CD4-positive, alpha-beta T cell (primary cell): ENCODE measurements at regions not wholly inside any gene's neighbourhood (a gene's known extent, or its start where the extent isn't known, plus 50 kb on each side); places are given as distances from the start of the nearest gene placed in this dataset.

Experiments used
- ATAC-seq: fragments of 200-7000 bp; cut with Tn5 transposase; one replicate; pipeline ENCODE4 v1.10.0; 2022; ENCODE audit warnings: mild to moderate bottlenecking; ENCODE audit not compliant: poor library complexity
- CTCF ChIA-PET: fragments of 350-600 bp; sonication (Branson Sonifier 250); formaldehyde crosslinking; loops from one replicate; lab custom pipeline; 2021; ENCODE audit warnings: antibody characterized with exemption, inconsistent platforms; lab: Charles Lee
- POLR2A ChIA-PET: fragments of 350-600 bp; sonication (Branson Sonifier 250); formaldehyde crosslinking; loops from one replicate; lab custom pipeline; 2021; ENCODE audit warnings: antibody characterized with exemption, inconsistent platforms; lab: Charles Lee
- DNase-seq, 14 experiments: peaks; one replicate each; pipeline ENCODE4 v3.0.0-alpha.2; 2013 to 2020; ENCODE audit warnings: mixed read lengths in 2 of 14
- H3K27ac ChIP-seq, 2 donors: one replicate each; pipeline versions ENCODE4 v1.5.1 to v1.7.0; 2013; ENCODE audit warnings: low read length in 2 of 2, low read depth in 1 of 2, mild to moderate bottlenecking in 1 of 2
- H3K27me3 ChIP-seq, 2 experiments: 1 replicate in 1 of 2; 2 replicates in 1 of 2; pipeline versions ENCODE4 v1.6.1 to v1.7.0; 2013; ENCODE audit warnings: low read length in 2 of 2, control low read depth in 1 of 2, mild to moderate bottlenecking in 1 of 2, moderate library complexity in 1 of 2; ENCODE audit not compliant: insufficient read depth in 2 of 2, control insufficient read depth in 1 of 2
- H3K36me3 ChIP-seq: one replicate; pipeline ENCODE4 v1.6.1; 2013; ENCODE audit warnings: low read length, control low read depth; ENCODE audit not compliant: insufficient read depth
- H3K4me1 ChIP-seq: one replicate; pipeline ENCODE4 v1.6.1; 2013; ENCODE audit warnings: low read length, control low read depth; ENCODE audit not compliant: insufficient read depth
- H3K4me3 ChIP-seq: one replicate; pipeline ENCODE4 v1.5.1; 2013; ENCODE audit warnings: mild to moderate bottlenecking, low read length, moderate library complexity
- H3K9me3 ChIP-seq, 2 experiments: 1 replicate in 1 of 2; 2 replicates in 1 of 2; pipeline versions ENCODE4 v1.6.1 to v1.7.0; 2013; ENCODE audit warnings: low read length in 2 of 2, mild to moderate bottlenecking in 2 of 2, control low read depth in 1 of 2, moderate library complexity in 1 of 2; ENCODE audit not compliant: control insufficient read depth in 1 of 2, insufficient read depth in 1 of 2
- H3K27ac Mint-ChIP-seq: one replicate; pipeline ENCODE4 v1.8.0; 2020; ENCODE audit warnings: mixed read lengths
- H3K27me3 Mint-ChIP-seq: one replicate; pipeline ENCODE4 v1.8.0; 2021; ENCODE audit warnings: mixed read lengths
- H3K36me3 Mint-ChIP-seq: one replicate; pipeline ENCODE4 v1.8.0; 2021; ENCODE audit warnings: low read depth, mixed read lengths
- H3K4me1 Mint-ChIP-seq: one replicate; pipeline ENCODE4 v1.8.0; 2021; ENCODE audit warnings: low read depth, mixed read lengths
- H3K4me3 Mint-ChIP-seq: one replicate; pipeline ENCODE4 v1.8.0; 2020; ENCODE audit warnings: mild to moderate bottlenecking, mixed read lengths
- H3K9me3 Mint-ChIP-seq: one replicate; pipeline ENCODE4 v1.8.0; 2020; ENCODE audit warnings: mixed read lengths
- CTCF ChIP-seq: fragments of 200-600 bp; IDR thresholded peaks from one replicate; pipeline ENCODE4 v1.8.0; 2022; ENCODE audit warnings: antibody characterized with exemption, mild to moderate bottlenecking
- intact Hi-C, 2 experiments: fragments of 100-400 bp; cut with DNase I in 1 of 2; cut with micrococcal nuclease in 1 of 2; formaldehyde crosslinking; loops; one replicate each; pipeline versions ENCODE4 v1.15.1 to v1.9.0; 2023 to 2025; cut with DNase I, micrococcal nuclease

DNA sequence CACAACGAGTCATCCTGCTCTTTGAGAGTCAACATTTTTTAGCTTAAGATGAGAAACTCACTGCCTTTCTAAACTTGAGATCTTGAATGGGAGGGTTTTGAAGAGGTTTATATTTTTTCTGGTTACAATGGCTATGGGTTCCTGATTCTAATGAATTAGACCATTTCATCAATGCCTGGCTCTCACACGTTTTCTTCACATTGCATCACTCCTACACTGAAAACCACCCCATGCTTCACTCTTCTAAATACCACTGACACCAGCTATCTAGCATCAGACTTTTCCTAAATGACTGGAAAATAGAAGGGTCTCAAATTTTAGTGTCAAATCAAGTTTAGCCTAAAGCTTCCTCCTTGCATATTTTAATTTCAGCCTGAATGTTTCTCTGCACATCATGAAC is 606.1 kb upstream of the USP24 start:
- Mint-ChIP-seq H3K4me1 (no peaks in the 10 kb centered on the region), H3K9me3 (no peaks in the 10 kb centered on the region), H3K36me3 (no peaks in the 10 kb centered on the region), H3K4me3 (no peak overlapping the region), H3K27me3 (peaks cover 12% of the 10 kb centered on the region), H3K27ac (no peak overlapping the region)
- Histone ChIP-seq H3K27me3 (peaks cover 0 to 2% of the 10 kb centered on the region in 2 experiments), H3K4me3 (no peak overlapping the region), H3K9me3 (no peaks in the 10 kb centered on the region), H3K27ac (no peak overlapping the region), H3K4me1 (no peaks in the 10 kb centered on the region), H3K36me3 (no peaks in the 10 kb centered on the region)
- POLR2A ChIA-PET, result no interaction called here
- intact Hi-C loops, result no loop called here
- DNase-seq (no peak), ATAC-seq (no peak)
- TF ChIP-seq CTCF, result no peak
- CTCF ChIA-PET, result no interaction called here

DNA sequence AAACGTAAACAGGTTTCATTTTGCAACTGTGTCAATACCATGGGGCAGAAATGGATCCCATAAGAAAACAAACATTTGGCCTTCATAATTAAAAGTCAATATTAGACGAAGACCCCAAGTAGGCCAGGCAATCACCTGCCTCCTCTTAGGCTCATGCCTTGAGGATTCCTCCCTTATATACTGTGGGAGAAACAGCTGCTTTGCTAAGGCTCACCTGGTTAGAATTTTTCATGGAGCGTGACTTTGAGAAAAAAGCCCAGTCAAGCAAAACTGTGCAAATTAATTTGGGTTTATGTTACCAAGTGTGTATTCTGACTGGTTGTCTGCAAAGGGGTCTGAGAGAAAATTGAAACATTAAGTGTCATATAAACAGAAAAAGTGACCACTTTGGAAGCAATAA is 605.3 kb upstream of the USP24 start:
- Mint-ChIP-seq H3K27ac (no peak overlapping the region), H3K9me3 (no peaks in the 10 kb centered on the region), H3K4me1 (no peaks in the 10 kb centered on the region), H3K27me3 (peaks cover 15% of the 10 kb centered on the region), H3K36me3 (no peaks in the 10 kb centered on the region), H3K4me3 (no peak overlapping the region)
- no peak for TF ChIP-seq CTCF
- H3K27me3 ChIP-seq, result peaks cover 0 to 2% of the 10 kb centered on the region in 2 experiments
- CTCF ChIA-PET, result no interaction called here
- intact Hi-C loops, result no loop called here
- ATAC-seq, result no peak
- DNase-seq, result no peak
- POLR2A ChIA-PET, result no interaction called here
- no peaks in the 10 kb centered on the region for H3K4me1 ChIP-seq
- no peaks in the 10 kb centered on the region for H3K9me3 ChIP-seq
- no peak overlapping the region for H3K27ac ChIP-seq
- no peak overlapping the region for H3K4me3 ChIP-seq
- no peaks in the 10 kb centered on the region for H3K36me3 ChIP-seq

GRCh38 chr1:55819011-55819410 is 603.8 kb upstream of the USP24 start:
- no peaks in the 10 kb centered on the region for H3K4me1 Mint-ChIP-seq
- no peaks in the 10 kb centered on the region for H3K9me3 Mint-ChIP-seq
- H3K4me3 Mint-ChIP-seq, result no peak overlapping the region
- ATAC-seq (no peak), DNase-seq (no peak)
- Histone ChIP-seq H3K36me3 (no peaks in the 10 kb centered on the region), H3K27me3 (peaks cover 0 to 2% of the 10 kb centered on the region in 2 experiments), H3K27ac (no peak overlapping the region), H3K4me1 (no peaks in the 10 kb centered on the region), H3K4me3 (no peak overlapping the region), H3K9me3 (no peaks in the 10 kb centered on the region)
- no peak overlapping the region for H3K27ac Mint-ChIP-seq
- H3K36me3 Mint-ChIP-seq, result no peaks in the 10 kb centered on the region
- TF ChIP-seq CTCF, result no peak
- peaks cover 12% of the 10 kb centered on the region for H3K27me3 Mint-ChIP-seq
- intact Hi-C loops, result no loop called here
- ChIA-PET CTCF (interaction anchor here (0.6 kb wide), 1 partner anchor 1385 kb away, joined by 3 read pairs; no protein-coding TSS in a partner anchor), POLR2A (no interaction called here)
